Mesenchymal stem cell (in vitro differentiated cells and primary cell): ENCODE measurements at regions not wholly inside any gene's neighbourhood (a gene's known extent, or its start where the extent isn't known, plus 50 kb on each side); places are given as distances from the start of the nearest gene placed in this dataset.

ENCODE experiments used
- DNase-seq: peaks from one replicate; pipeline ENCODE4 v3.0.0-alpha.2; 2013
- H2AFZ ChIP-seq: one replicate; pipeline ENCODE4 v1.6.1; 2013; ENCODE audit warnings: low read depth, mild to moderate bottlenecking, control low read depth, inconsistent platforms, low read length, moderate library complexity
- H2AK5ac ChIP-seq: 2 replicates; pipeline ENCODE4 v1.6.1; 2013; ENCODE audit warnings: low read length, moderate library complexity, mild to moderate bottlenecking, inconsistent platforms; ENCODE audit not compliant: severe bottlenecking
- H2BK120ac ChIP-seq: one replicate; pipeline ENCODE4 v1.6.1; 2013; ENCODE audit warnings: low read depth, mild to moderate bottlenecking, inconsistent platforms, low read length, moderate library complexity
- H2BK12ac ChIP-seq, 2 experiments: one replicate each; pipeline ENCODE4 v1.6.1; 2013; ENCODE audit warnings: inconsistent platforms in 2 of 2, low read length in 2 of 2, mild to moderate bottlenecking in 2 of 2, moderate library complexity in 2 of 2, control low read depth in 1 of 2
- H2BK15ac ChIP-seq: one replicate; pipeline ENCODE4 v1.6.1; 2013; ENCODE audit warnings: mild to moderate bottlenecking, low read depth, inconsistent platforms; ENCODE audit not compliant: poor library complexity, severe bottlenecking
- H2BK5ac ChIP-seq: 2 replicates; pipeline ENCODE4 v1.6.1; 2013; ENCODE audit warnings: low read depth, mild to moderate bottlenecking, low read length, control low read depth, inconsistent platforms; ENCODE audit not compliant: poor library complexity, severe bottlenecking
- H3K14ac ChIP-seq, 2 experiments: one replicate each; pipeline ENCODE4 v1.6.1; 2013; ENCODE audit warnings: inconsistent platforms in 2 of 2, low read length in 2 of 2, control low read depth in 1 of 2, mild to moderate bottlenecking in 1 of 2, moderate library complexity in 1 of 2
- H3K18ac ChIP-seq, 2 experiments: one replicate each; pipeline ENCODE4 v1.6.1; 2013; ENCODE audit warnings: inconsistent platforms in 2 of 2, low read length in 2 of 2, control low read depth in 1 of 2, low read depth in 1 of 2, mild to moderate bottlenecking in 1 of 2
- H3K23ac ChIP-seq, 2 experiments: one replicate each; pipeline ENCODE4 v1.6.1; 2013; ENCODE audit warnings: inconsistent platforms in 2 of 2, low read length in 2 of 2, mild to moderate bottlenecking in 2 of 2, moderate library complexity in 2 of 2, control low read depth in 1 of 2
- H3K27ac ChIP-seq: 2 replicates; pipeline ENCODE4 v1.5.1; 2013; ENCODE audit warnings: mild to moderate bottlenecking, moderate library complexity, low read length, control low read depth, inconsistent platforms; ENCODE audit not compliant: poor library complexity, severe bottlenecking
- H3K27me3 ChIP-seq, 2 experiments: 2 replicates each; pipeline versions ENCODE4 v1.6.1 to v1.7.0; 2013; ENCODE audit warnings: low read length in 2 of 2, mild to moderate bottlenecking in 2 of 2, moderate library complexity in 2 of 2, control low read depth in 1 of 2, inconsistent platforms in 1 of 2; ENCODE audit not compliant: control insufficient read depth in 1 of 2, insufficient read depth in 1 of 2
- H3K36me3 ChIP-seq, 2 experiments: 2 replicates each; pipeline versions ENCODE4 v1.6.1 to v1.7.0; 2013; ENCODE audit warnings: low read length in 2 of 2, control low read depth in 1 of 2, inconsistent platforms in 1 of 2, low read depth in 1 of 2, mild to moderate bottlenecking in 1 of 2; ENCODE audit not compliant: insufficient read depth in 2 of 2, control insufficient read depth in 1 of 2
- H3K4ac ChIP-seq, 2 experiments: one replicate each; pipeline ENCODE4 v1.6.1; 2013; ENCODE audit warnings: inconsistent platforms in 2 of 2, low read length in 2 of 2, mild to moderate bottlenecking in 2 of 2, moderate library complexity in 2 of 2, control low read depth in 1 of 2, low read depth in 1 of 2
- H3K4me1 ChIP-seq: 2 replicates; pipeline ENCODE4 v1.6.1; 2013; ENCODE audit warnings: low read depth, low read length, control low read depth; ENCODE audit not compliant: control insufficient read depth, insufficient read depth
- H3K4me2 ChIP-seq: 2 replicates; pipeline ENCODE4 v1.6.1; 2013; ENCODE audit warnings: low read length, mild to moderate bottlenecking, inconsistent platforms; ENCODE audit not compliant: poor library complexity, severe bottlenecking
- H3K4me3 ChIP-seq, 2 experiments: 2 replicates each; pipeline versions ENCODE4 v1.5.1 to v1.7.0; 2013; ENCODE audit warnings: low read length in 2 of 2, mild to moderate bottlenecking in 2 of 2, control low read depth in 1 of 2, low read depth in 1 of 2; ENCODE audit not compliant: insufficient read depth in 1 of 2
- H3K79me1 ChIP-seq: replicated peaks from 2 replicates; pipeline ENCODE4 v1.6.1; 2013; ENCODE audit warnings: mild to moderate bottlenecking, control low read depth, low read length, inconsistent platforms; ENCODE audit not compliant: poor library complexity, severe bottlenecking
- H3K9ac ChIP-seq: 2 replicates; pipeline ENCODE4 v1.7.0; 2013; ENCODE audit warnings: mild to moderate bottlenecking, low read length, moderate library complexity
- H3K9me3 ChIP-seq: 2 replicates; pipeline ENCODE4 v1.7.0; 2013; ENCODE audit warnings: mild to moderate bottlenecking, low read length; ENCODE audit not compliant: control insufficient read depth
- H4K8ac ChIP-seq: one replicate; pipeline ENCODE4 v1.6.1; 2013; ENCODE audit warnings: inconsistent platforms, mild to moderate bottlenecking, low read length, moderate library complexity
- H4K91ac ChIP-seq: one replicate; pipeline ENCODE4 v1.6.1; 2013; ENCODE audit warnings: mild to moderate bottlenecking, low read length, inconsistent platforms
- WGBS: methylation state at CpG from one replicate; pipeline ENCODE4 v1.1.7; 2013; ENCODE audit warnings: mixed read lengths; 5-methylcytosine and 5-hydroxymethylcytosine counted together

GRCh38 chr5:54769746-54770145 is 215.6 kb downstream of the ESM1 start:
- H4K8ac ChIP-seq = no peak overlapping the region
- no peak overlapping the region for H3K4me3 ChIP-seq
- no peak overlapping the region for H2AFZ ChIP-seq
- no peak overlapping the region for H3K23ac ChIP-seq
- no peak overlapping the region for H3K18ac ChIP-seq
- no peaks in the 10 kb centered on the region for H3K27me3 ChIP-seq
- H3K4me1 ChIP-seq = no peaks in the 10 kb centered on the region
- no peak overlapping the region for H2BK5ac ChIP-seq
- no peak overlapping the region for H2BK120ac ChIP-seq
- no peak overlapping the region for H2AK5ac ChIP-seq
- H3K79me1 ChIP-seq = no peaks in the 10 kb centered on the region
- H3K9me3 ChIP-seq = no peaks in the 10 kb centered on the region
- H3K4ac ChIP-seq = no peak overlapping the region
- H2BK12ac ChIP-seq = no peak overlapping the region
- no peak overlapping the region for H2BK15ac ChIP-seq
- no peak for DNase-seq
- WGBS = 82% methylated on average over 1 of the region's 1 CpG
- H3K14ac ChIP-seq = no peak overlapping the region
- no peak overlapping the region for H3K4me2 ChIP-seq
- no peak overlapping the region for H4K91ac ChIP-seq
- H3K9ac ChIP-seq = no peak overlapping the region
- no peak overlapping the region for H3K27ac ChIP-seq
- no peaks in the 10 kb centered on the region for H3K36me3 ChIP-seq

GRCh38 chr5:54769072-54769471 is 216.3 kb downstream of the ESM1 start:
- Histone ChIP-seq H3K18ac (no peak overlapping the region), H2BK12ac (no peak overlapping the region), H3K4me2 (no peak overlapping the region), H4K91ac (no peak overlapping the region), H3K27me3 (no peaks in the 10 kb centered on the region), H2BK120ac (no peak overlapping the region), H3K23ac (no peak overlapping the region), H3K4me3 (no peak overlapping the region), H3K27ac (no peak overlapping the region), H2AK5ac (no peak overlapping the region), H3K4ac (no peak overlapping the region), H3K79me1 (no peaks in the 10 kb centered on the region), H3K4me1 (no peaks in the 10 kb centered on the region), H3K14ac (no peak overlapping the region), H2BK15ac (no peak overlapping the region), H2AFZ (no peak overlapping the region), H3K36me3 (no peaks in the 10 kb centered on the region), H4K8ac (no peak overlapping the region), H2BK5ac (no peak overlapping the region), H3K9ac (no peak overlapping the region), H3K9me3 (no peaks in the 10 kb centered on the region)
- no peak for DNase-seq
- 96% methylated on average over 5 of the region's 6 CpGs for WGBS

- no peak overlapping the region for H2BK15ac ChIP-seq
- whole genome bisulfite sequencing = 99% methylated on average over 1 of the region's 1 CpG
- no peak overlapping the region for H3K9ac ChIP-seq
Observed at GRCh38 chr5:54766748-54767147, 218.6 kb downstream of the ESM1 start.

GRCh38 chr5:54765165-54766028 is 220.0 kb downstream of the ESM1 start:
- Histone ChIP-seq H3K4me2 (no peak overlapping the region), H3K9ac (no peak overlapping the region), H3K4ac (peak overlapping the region in 1 of 2 experiments; percentile 1), H3K27me3 (no peaks in the 10 kb centered on the region), H2AFZ (no peak overlapping the region), H3K9me3 (no peaks in the 10 kb centered on the region), H3K4me1 (peaks cover 2% of the 10 kb centered on the region), H2BK12ac (peak overlapping the region in 1 of 2 experiments; percentile 60), H2BK5ac (no peak overlapping the region), H3K27ac (no peak overlapping the region), H3K14ac (no peak overlapping the region), H2BK120ac (no peak overlapping the region), H3K36me3 (no peaks in the 10 kb centered on the region), H4K91ac (no peak overlapping the region), H2AK5ac (no peak overlapping the region), H3K18ac (peak overlapping the region in 1 of 2 experiments; percentile 55), H4K8ac (peak overlapping the region; percentile 9), H3K4me3 (no peak overlapping the region), H2BK15ac (peak overlapping the region; percentile 46), H3K79me1 (no peaks in the 10 kb centered on the region), H3K23ac (no peak overlapping the region)
- 94% methylated on average over 2 of the region's 5 CpGs for WGBS
- no peak for DNase-seq

More at GRCh38 chr5:54766748-54767147, 218.6 kb downstream of the ESM1 start:
- Histone ChIP-seq H2AK5ac (no peak overlapping the region), H3K27me3 (no peaks in the 10 kb centered on the region), H3K4me3 (no peak overlapping the region), H3K4ac (no peak overlapping the region), H4K91ac (no peak overlapping the region), H2BK120ac (no peak overlapping the region), H3K9me3 (no peaks in the 10 kb centered on the region), H2AFZ (no peak overlapping the region), H3K4me2 (no peak overlapping the region), H3K4me1 (peaks cover 1% of the 10 kb centered on the region), H3K36me3 (no peaks in the 10 kb centered on the region), H3K79me1 (no peaks in the 10 kb centered on the region), H2BK5ac (no peak overlapping the region), H3K23ac (no peak overlapping the region), H3K27ac (no peak overlapping the region), H2BK12ac (no peak overlapping the region), H3K18ac (no peak overlapping the region), H3K14ac (no peak overlapping the region), H4K8ac (no peak overlapping the region)
- no peak for DNase-seq
